IPS-20b (cell line): ENCODE measurements at regions not wholly inside any gene's neighbourhood (a gene's known extent, or its start where the extent isn't known, plus 50 kb on each side); places are given as distances from the start of the nearest gene placed in this dataset.

Source experiments
- H3K27ac ChIP-seq: one replicate; pipeline ENCODE4 v1.5.1; 2013; ENCODE audit warnings: low read length
- H3K27me3 ChIP-seq: 2 replicates; pipeline ENCODE4 v1.6.1; 2013; ENCODE audit warnings: mild to moderate bottlenecking, low read length, inconsistent platforms; ENCODE audit not compliant: insufficient read depth
- H3K36me3 ChIP-seq: 2 replicates; pipeline ENCODE4 v1.6.1; 2013; ENCODE audit warnings: low read depth, mild to moderate bottlenecking, inconsistent platforms, low read length, moderate library complexity; ENCODE audit not compliant: insufficient read depth
- H3K4me1 ChIP-seq: 2 replicates; pipeline ENCODE4 v1.6.1; 2013; ENCODE audit warnings: mild to moderate bottlenecking, control low read depth, inconsistent platforms, low read length, moderate library complexity; ENCODE audit not compliant: insufficient read depth
- H3K4me3 ChIP-seq: 2 replicates; pipeline ENCODE4 v1.5.1; 2013; ENCODE audit warnings: mild to moderate bottlenecking, low read length, inconsistent platforms
- H3K9ac ChIP-seq: 2 replicates; pipeline ENCODE4 v1.6.1; 2013; ENCODE audit warnings: low read depth, mild to moderate bottlenecking, inconsistent platforms, low read length, moderate library complexity
- H3K9me3 ChIP-seq: 2 replicates; pipeline ENCODE4 v1.6.1; 2013; ENCODE audit warnings: mild to moderate bottlenecking, low read depth, low read length, inconsistent platforms; ENCODE audit not compliant: insufficient read depth

- H3K9ac ChIP-seq, result no peak overlapping the region
- H3K36me3 ChIP-seq, result no peaks in the 10 kb centered on the region
- H3K4me1 ChIP-seq, result no peaks in the 10 kb centered on the region
- no peak overlapping the region for H3K4me3 ChIP-seq
- no peaks in the 10 kb centered on the region for H3K27me3 ChIP-seq
- H3K27ac ChIP-seq, result no peak overlapping the region
- no peaks in the 10 kb centered on the region for H3K9me3 ChIP-seq
These were observed 348.9 kb upstream of the MEOX2 start for GRCh38 chr7:16035392-16035791.

GRCh38 chr7:16034866-16035265 is 348.4 kb upstream of the MEOX2 start:
- Histone ChIP-seq H3K36me3 (no peaks in the 10 kb centered on the region), H3K4me3 (no peak overlapping the region), H3K9ac (no peak overlapping the region), H3K27me3 (no peaks in the 10 kb centered on the region), H3K4me1 (no peaks in the 10 kb centered on the region), H3K27ac (no peak overlapping the region), H3K9me3 (no peaks in the 10 kb centered on the region)

- Histone ChIP-seq H3K27ac (no peak overlapping the region), H3K27me3 (no peaks in the 10 kb centered on the region), H3K9ac (no peak overlapping the region), H3K9me3 (no peaks in the 10 kb centered on the region), H3K36me3 (no peaks in the 10 kb centered on the region), H3K4me1 (no peaks in the 10 kb centered on the region), H3K4me3 (no peak overlapping the region)
These were observed 347.9 kb upstream of the MEOX2 start for GRCh38 chr7:16034353-16034752.

- no peak overlapping the region for H3K4me3 ChIP-seq
- H3K9ac ChIP-seq, result no peak overlapping the region
- H3K27me3 ChIP-seq, result no peaks in the 10 kb centered on the region
- no peak overlapping the region for H3K27ac ChIP-seq
- H3K36me3 ChIP-seq, result no peaks in the 10 kb centered on the region
- H3K9me3 ChIP-seq, result no peaks in the 10 kb centered on the region
- no peaks in the 10 kb centered on the region for H3K4me1 ChIP-seq
These were observed 346.8 kb upstream of the MEOX2 start for GRCh38 chr7:16033233-16033632.

- Histone ChIP-seq H3K9me3 (no peaks in the 10 kb centered on the region), H3K4me3 (no peak overlapping the region), H3K27ac (no peak overlapping the region), H3K27me3 (no peaks in the 10 kb centered on the region), H3K9ac (no peak overlapping the region), H3K4me1 (no peaks in the 10 kb centered on the region), H3K36me3 (no peaks in the 10 kb centered on the region)
These were observed 342.2 kb upstream of the MEOX2 start for GRCh38 chr7:16028636-16029035.

GRCh38 chr7:16028103-16028502 is 341.6 kb upstream of the MEOX2 start:
- no peaks in the 10 kb centered on the region for H3K9me3 ChIP-seq
- no peaks in the 10 kb centered on the region for H3K36me3 ChIP-seq
- H3K4me3 ChIP-seq, result no peak overlapping the region
- no peaks in the 10 kb centered on the region for H3K27me3 ChIP-seq
- H3K9ac ChIP-seq, result no peak overlapping the region
- H3K4me1 ChIP-seq, result no peaks in the 10 kb centered on the region
- peak overlapping the region; percentile 38 for H3K27ac ChIP-seq

- no peak overlapping the region for H3K9ac ChIP-seq
- H3K9me3 ChIP-seq, result no peaks in the 10 kb centered on the region
- no peak overlapping the region for H3K4me3 ChIP-seq
- H3K36me3 ChIP-seq, result no peaks in the 10 kb centered on the region
- no peaks in the 10 kb centered on the region for H3K4me1 ChIP-seq
- H3K27me3 ChIP-seq, result no peaks in the 10 kb centered on the region
- peak overlapping the region; percentile 38 for H3K27ac ChIP-seq
These were observed 340.9 kb upstream of the MEOX2 start for GRCh38 chr7:16027396-16027795.

- Histone ChIP-seq H3K4me1 (no peaks in the 10 kb centered on the region), H3K36me3 (no peaks in the 10 kb centered on the region), H3K9me3 (no peaks in the 10 kb centered on the region), H3K4me3 (no peak overlapping the region), H3K27ac (no peak overlapping the region), H3K9ac (no peak overlapping the region), H3K27me3 (no peaks in the 10 kb centered on the region)
These were observed 340.0 kb upstream of the MEOX2 start for GRCh38 chr7:16026253-16027020.

- H3K4me3 ChIP-seq, result no peak overlapping the region
- no peaks in the 10 kb centered on the region for H3K36me3 ChIP-seq
- no peaks in the 10 kb centered on the region for H3K4me1 ChIP-seq
- no peaks in the 10 kb centered on the region for H3K27me3 ChIP-seq
- no peak overlapping the region for H3K27ac ChIP-seq
- no peaks in the 10 kb centered on the region for H3K9me3 ChIP-seq
- H3K9ac ChIP-seq, result no peak overlapping the region
These were observed 339.2 kb upstream of the MEOX2 start for GRCh38 chr7:16025696-16026095.

- Histone ChIP-seq H3K4me1 (no peaks in the 10 kb centered on the region), H3K9ac (no peak overlapping the region), H3K27ac (no peak overlapping the region), H3K4me3 (no peak overlapping the region), H3K9me3 (no peaks in the 10 kb centered on the region), H3K27me3 (no peaks in the 10 kb centered on the region), H3K36me3 (no peaks in the 10 kb centered on the region)
These were observed 337.0 kb upstream of the MEOX2 start for GRCh38 chr7:16023503-16023902.

- Histone ChIP-seq H3K27me3 (no peaks in the 10 kb centered on the region), H3K9me3 (no peaks in the 10 kb centered on the region), H3K9ac (no peak overlapping the region), H3K4me3 (no peak overlapping the region), H3K4me1 (no peaks in the 10 kb centered on the region), H3K27ac (no peak overlapping the region), H3K36me3 (no peaks in the 10 kb centered on the region)
These were observed 336.6 kb upstream of the MEOX2 start for GRCh38 chr7:16023046-16023445.

- Histone ChIP-seq H3K27ac (no peak overlapping the region), H3K9me3 (no peaks in the 10 kb centered on the region), H3K27me3 (no peaks in the 10 kb centered on the region), H3K9ac (no peak overlapping the region), H3K4me1 (no peaks in the 10 kb centered on the region), H3K36me3 (no peaks in the 10 kb centered on the region), H3K4me3 (no peak overlapping the region)
These were observed 335.4 kb upstream of the MEOX2 start for GRCh38 chr7:16021851-16022250.
